SK-N-SH treated with all-trans-retinoic acid at 6 μM for 48 hours (cell line): ENCODE measurements at regions not wholly inside any gene's neighbourhood (a gene's known extent, or its start where the extent isn't known, plus 50 kb on each side); places are given as distances from the start of the nearest gene placed in this dataset.

Source experiments
- ARNTL ChIP-seq: fragments of 450-650 bp; formaldehyde crosslinking; IDR thresholded peaks from 2 replicates; pipeline ENCODE4 v1.5.0; 2020; ENCODE audit warnings: low read depth, mild to moderate bottlenecking, moderate library complexity, borderline replicate concordance
- BACH2 ChIP-seq: fragments of 250-450 bp; sonication (Bioruptor Pico); IDR thresholded peaks from 2 replicates; pipeline ENCODE4 v1.9.0; 2021; ENCODE audit warnings: mild to moderate bottlenecking, borderline replicate concordance
- CSDC2 ChIP-seq: fragments of 250-450 bp; sonication (Bioruptor Pico); IDR thresholded peaks from 2 replicates; pipeline ENCODE4 v1.5.0; 2020; ENCODE audit warnings: mild to moderate bottlenecking, moderate library complexity
- CSRNP3 ChIP-seq: fragments of 250-450 bp; sonication (Bioruptor Pico); IDR thresholded peaks from 2 replicates; pipeline ENCODE4 v1.5.1; 2021; ENCODE audit warnings: mild to moderate bottlenecking, moderate library complexity
- GLIS3 ChIP-seq: fragments of 250-450 bp; sonication (Bioruptor Pico); IDR thresholded peaks from 2 replicates; pipeline ENCODE4 v1.5.0; 2020; ENCODE audit warnings: mild to moderate bottlenecking, moderate library complexity
- RARB ChIP-seq: fragments of 250-450 bp; sonication (Bioruptor Pico); IDR thresholded peaks from 2 replicates; pipeline ENCODE4 v1.8.0; 2021; ENCODE audit warnings: mild to moderate bottlenecking, moderate library complexity
- TCF4 ChIP-seq: fragments of 250-450 bp; sonication (Bioruptor Pico); IDR thresholded peaks from 2 replicates; pipeline ENCODE4 v1.8.0; 2021; ENCODE audit warnings: mild to moderate bottlenecking, moderate library complexity, borderline replicate concordance
- TOX ChIP-seq: fragments of 250-450 bp; sonication (Bioruptor Pico); IDR thresholded peaks from 2 replicates; pipeline ENCODE4 v1.8.0; 2021; ENCODE audit warnings: mild to moderate bottlenecking, moderate library complexity, borderline replicate concordance
- ZFP3 ChIP-seq: fragments of 250-450 bp; sonication (Bioruptor Pico); IDR thresholded peaks from 2 replicates; pipeline ENCODE4 v1.5.0; 2020; ENCODE audit warnings: mild to moderate bottlenecking, moderate library complexity
- ZFP30 ChIP-seq: fragments of 450-650 bp; formaldehyde crosslinking; IDR thresholded peaks from 2 replicates; pipeline ENCODE4 v1.5.0; 2022; ENCODE audit warnings: mild to moderate bottlenecking, moderate library complexity
- ZNF565 ChIP-seq: fragments of 450-650 bp; formaldehyde crosslinking; conservative IDR thresholded peaks from 2 replicates; pipeline ENCODE4 v1.5.0; 2020; ENCODE audit warnings: low read depth, mild to moderate bottlenecking, moderate library complexity
- ZNF70 ChIP-seq: fragments of 450-650 bp; formaldehyde crosslinking; IDR thresholded peaks from 2 replicates; pipeline ENCODE4 v1.5.0; 2020; ENCODE audit warnings: mild to moderate bottlenecking, moderate library complexity

GRCh38 chr18:14944838-14945237, 196.9 kb downstream of the ANKRD30B start:
- no peak for TF ChIP-seq TCF4 (CRISPR knock-in tag)
- no peak for TF ChIP-seq CSRNP3 (CRISPR knock-in tag)
- no peak for TF ChIP-seq ARNTL (CRISPR knock-in tag)
- no peak for TF ChIP-seq RARB
- no peak for TF ChIP-seq ZFP3 (CRISPR knock-in tag)
- TF ChIP-seq ZFP30 (CRISPR knock-in tag) = no peak
- TF ChIP-seq TOX (CRISPR knock-in tag) = no peak
- TF ChIP-seq ZNF70 (CRISPR knock-in tag) = no peak
- no peak for TF ChIP-seq BACH2
- TF ChIP-seq CSDC2 (CRISPR knock-in tag) = no peak
- TF ChIP-seq GLIS3 (CRISPR knock-in tag) = no peak
- no peak for TF ChIP-seq ZNF565 (CRISPR knock-in tag)
